ENCODE measurements at regions not wholly inside any gene's neighbourhood (a gene's known extent, or its start where the extent isn't known, plus 50 kb on each side); places are given as distances from the start of the nearest gene placed in this dataset.

- Histone ChIP-seq H3K27ac (ENCODE audit: low read depth, low read length) (no peak overlapping the region), H3K9me3 (ENCODE audit: control insufficient read depth in 3 of 3, low read length in 3 of 3) (no peaks in the 10 kb centered on the region), H3K9ac (ENCODE audit: low read depth in 1 of 3, low read length in 3 of 3) (no peak overlapping the region), H3K4me1 (ENCODE audit: control insufficient read depth in 3 of 3, insufficient read depth in 3 of 3, low read length in 3 of 3) (no peaks in the 10 kb centered on the region), H3K27me3 (ENCODE audit: control insufficient read depth in 3 of 3, insufficient read depth in 3 of 3, low read length in 3 of 3) (no peaks in the 10 kb centered on the region), H3K36me3 (ENCODE audit: control insufficient read depth in 3 of 3, insufficient read depth in 3 of 3, low read length in 3 of 3) (no peaks in the 10 kb centered on the region), H3K4me3 (ENCODE audit: low read length in 3 of 3) (no peak overlapping the region)
Measured at GRCh38 chr5:19047277-19047676, 940.7 kb downstream of the CDH18 start.

GRCh38 chr5:19048726-19049125 is 939.3 kb downstream of the CDH18 start:
- H3K9me3 ChIP-seq (ENCODE audit: control insufficient read depth in 3 of 3, low read length in 3 of 3), result no peaks in the 10 kb centered on the region
- no peak overlapping the region for H3K4me3 ChIP-seq (ENCODE audit: low read length in 3 of 3)
- H3K27me3 ChIP-seq (ENCODE audit: control insufficient read depth in 3 of 3, insufficient read depth in 3 of 3, low read length in 3 of 3), result no peaks in the 10 kb centered on the region
- H3K27ac ChIP-seq (ENCODE audit: low read depth, low read length), result no peak overlapping the region
- no peak overlapping the region for H3K9ac ChIP-seq (ENCODE audit: low read depth in 1 of 3, low read length in 3 of 3)
- no peaks in the 10 kb centered on the region for H3K4me1 ChIP-seq (ENCODE audit: control insufficient read depth in 3 of 3, insufficient read depth in 3 of 3, low read length in 3 of 3)
- H3K36me3 ChIP-seq (ENCODE audit: control insufficient read depth in 3 of 3, insufficient read depth in 3 of 3, low read length in 3 of 3), result no peaks in the 10 kb centered on the region

- peaks cover 0 to 2% (median 0%) of the 10 kb centered on the region in 3 donors for H3K9me3 ChIP-seq (ENCODE audit: control insufficient read depth in 3 of 3, low read length in 3 of 3)
Measured at GRCh38 chr5:19058216-19058615, 929.8 kb downstream of the CDH18 start.

GRCh38 chr5:19064094-19064493 is 923.9 kb downstream of the CDH18 start:
- H3K4me1 ChIP-seq (ENCODE audit: control insufficient read depth in 3 of 3, insufficient read depth in 3 of 3, low read length in 3 of 3), result no peaks in the 10 kb centered on the region
- H3K4me3 ChIP-seq (ENCODE audit: low read length in 3 of 3), result no peak overlapping the region
- peaks cover 0 to 2% (median 0%) of the 10 kb centered on the region in 3 donors for H3K9me3 ChIP-seq (ENCODE audit: control insufficient read depth in 3 of 3, low read length in 3 of 3)
- no peaks in the 10 kb centered on the region for H3K27me3 ChIP-seq (ENCODE audit: control insufficient read depth in 3 of 3, insufficient read depth in 3 of 3, low read length in 3 of 3)
- H3K36me3 ChIP-seq (ENCODE audit: control insufficient read depth in 3 of 3, insufficient read depth in 3 of 3, low read length in 3 of 3), result no peaks in the 10 kb centered on the region
- no peak overlapping the region for H3K9ac ChIP-seq (ENCODE audit: low read depth in 1 of 3, low read length in 3 of 3)
- no peak overlapping the region for H3K27ac ChIP-seq (ENCODE audit: low read depth, low read length)

More at GRCh38 chr5:19058216-19058615, 929.8 kb downstream of the CDH18 start:
- Histone ChIP-seq H3K27me3 (ENCODE audit: control insufficient read depth in 3 of 3, insufficient read depth in 3 of 3, low read length in 3 of 3) (no peaks in the 10 kb centered on the region), H3K27ac (ENCODE audit: low read depth, low read length) (no peak overlapping the region), H3K4me3 (ENCODE audit: low read length in 3 of 3) (no peak overlapping the region), H3K36me3 (ENCODE audit: control insufficient read depth in 3 of 3, insufficient read depth in 3 of 3, low read length in 3 of 3) (no peaks in the 10 kb centered on the region), H3K9ac (ENCODE audit: low read depth in 1 of 3, low read length in 3 of 3) (no peak overlapping the region), H3K4me1 (ENCODE audit: control insufficient read depth in 3 of 3, insufficient read depth in 3 of 3, low read length in 3 of 3) (no peaks in the 10 kb centered on the region)

GRCh38 chr5:19067741-19068140 is 920.3 kb downstream of the CDH18 start:
- H3K36me3 ChIP-seq (ENCODE audit: control insufficient read depth in 3 of 3, insufficient read depth in 3 of 3, low read length in 3 of 3), result no peaks in the 10 kb centered on the region
- H3K27me3 ChIP-seq (ENCODE audit: control insufficient read depth in 3 of 3, insufficient read depth in 3 of 3, low read length in 3 of 3), result no peaks in the 10 kb centered on the region
- H3K4me3 ChIP-seq (ENCODE audit: low read length in 3 of 3), result no peak overlapping the region

GRCh38 chr5:19098434-19098833 is 889.6 kb downstream of the CDH18 start:
- H3K36me3 ChIP-seq (ENCODE audit: control insufficient read depth in 3 of 3, insufficient read depth in 3 of 3, low read length in 3 of 3), result no peaks in the 10 kb centered on the region
- H3K9me3 ChIP-seq (ENCODE audit: control insufficient read depth in 3 of 3, low read length in 3 of 3), result no peaks in the 10 kb centered on the region
- H3K27ac ChIP-seq (ENCODE audit: low read depth, low read length), result no peak overlapping the region
- H3K4me3 ChIP-seq (ENCODE audit: low read length in 3 of 3), result no peak overlapping the region
- no peak overlapping the region for H3K9ac ChIP-seq (ENCODE audit: low read depth in 1 of 3, low read length in 3 of 3)
- H3K27me3 ChIP-seq (ENCODE audit: control insufficient read depth in 3 of 3, insufficient read depth in 3 of 3, low read length in 3 of 3), result no peaks in the 10 kb centered on the region
- H3K4me1 ChIP-seq (ENCODE audit: control insufficient read depth in 3 of 3, insufficient read depth in 3 of 3, low read length in 3 of 3), result no peaks in the 10 kb centered on the region

More at GRCh38 chr5:19067741-19068140, 920.3 kb downstream of the CDH18 start:
- no peaks in the 10 kb centered on the region for H3K9me3 ChIP-seq (ENCODE audit: control insufficient read depth in 3 of 3, low read length in 3 of 3)
- H3K4me1 ChIP-seq (ENCODE audit: control insufficient read depth in 3 of 3, insufficient read depth in 3 of 3, low read length in 3 of 3), result no peaks in the 10 kb centered on the region
- H3K9ac ChIP-seq (ENCODE audit: low read depth in 1 of 3, low read length in 3 of 3), result no peak overlapping the region
- no peak overlapping the region for H3K27ac ChIP-seq (ENCODE audit: low read depth, low read length)

- Histone ChIP-seq H3K27ac (ENCODE audit: low read depth, low read length) (no peak overlapping the region), H3K27me3 (ENCODE audit: control insufficient read depth in 3 of 3, insufficient read depth in 3 of 3, low read length in 3 of 3) (no peaks in the 10 kb centered on the region), H3K36me3 (ENCODE audit: control insufficient read depth in 3 of 3, insufficient read depth in 3 of 3, low read length in 3 of 3) (no peaks in the 10 kb centered on the region), H3K4me1 (ENCODE audit: control insufficient read depth in 3 of 3, insufficient read depth in 3 of 3, low read length in 3 of 3) (no peaks in the 10 kb centered on the region), H3K4me3 (ENCODE audit: low read length in 3 of 3) (no peak overlapping the region), H3K9ac (ENCODE audit: low read depth in 1 of 3, low read length in 3 of 3) (no peak overlapping the region), H3K9me3 (ENCODE audit: control insufficient read depth in 3 of 3, low read length in 3 of 3) (no peaks in the 10 kb centered on the region)
Measured at GRCh38 chr5:19099195-19099594, 888.8 kb downstream of the CDH18 start.

- Histone ChIP-seq H3K4me3 (ENCODE audit: low read length in 3 of 3) (no peak overlapping the region), H3K27ac (ENCODE audit: low read depth, low read length) (no peak overlapping the region), H3K27me3 (ENCODE audit: control insufficient read depth in 3 of 3, insufficient read depth in 3 of 3, low read length in 3 of 3) (no peaks in the 10 kb centered on the region), H3K9me3 (ENCODE audit: control insufficient read depth in 3 of 3, low read length in 3 of 3) (no peaks in the 10 kb centered on the region), H3K9ac (ENCODE audit: low read depth in 1 of 3, low read length in 3 of 3) (no peak overlapping the region), H3K36me3 (ENCODE audit: control insufficient read depth in 3 of 3, insufficient read depth in 3 of 3, low read length in 3 of 3) (no peaks in the 10 kb centered on the region), H3K4me1 (ENCODE audit: control insufficient read depth in 3 of 3, insufficient read depth in 3 of 3, low read length in 3 of 3) (no peaks in the 10 kb centered on the region)
Measured at GRCh38 chr5:19104948-19105347, 883.1 kb downstream of the CDH18 start.

GRCh38 chr5:19122923-19123322 is 865.1 kb downstream of the CDH18 start:
- H3K27ac ChIP-seq (ENCODE audit: low read depth, low read length), result no peak overlapping the region

GRCh38 chr5:19125956-19126713 is 861.9 kb downstream of the CDH18 start:
- Histone ChIP-seq H3K4me3 (ENCODE audit: low read length in 3 of 3) (no peak overlapping the region), H3K9me3 (ENCODE audit: control insufficient read depth in 3 of 3, low read length in 3 of 3) (no peaks in the 10 kb centered on the region), H3K27me3 (ENCODE audit: control insufficient read depth in 3 of 3, insufficient read depth in 3 of 3, low read length in 3 of 3) (no peaks in the 10 kb centered on the region), H3K9ac (ENCODE audit: low read depth in 1 of 3, low read length in 3 of 3) (no peak overlapping the region), H3K27ac (ENCODE audit: low read depth, low read length) (no peak overlapping the region), H3K36me3 (ENCODE audit: control insufficient read depth in 3 of 3, insufficient read depth in 3 of 3, low read length in 3 of 3) (no peaks in the 10 kb centered on the region), H3K4me1 (ENCODE audit: control insufficient read depth in 3 of 3, insufficient read depth in 3 of 3, low read length in 3 of 3) (no peaks in the 10 kb centered on the region)

More at GRCh38 chr5:19122923-19123322, 865.1 kb downstream of the CDH18 start:
- H3K9me3 ChIP-seq (ENCODE audit: control insufficient read depth in 3 of 3, low read length in 3 of 3), result no peaks in the 10 kb centered on the region
- H3K36me3 ChIP-seq (ENCODE audit: control insufficient read depth in 3 of 3, insufficient read depth in 3 of 3, low read length in 3 of 3), result no peaks in the 10 kb centered on the region
- no peaks in the 10 kb centered on the region for H3K4me1 ChIP-seq (ENCODE audit: control insufficient read depth in 3 of 3, insufficient read depth in 3 of 3, low read length in 3 of 3)
- no peak overlapping the region for H3K9ac ChIP-seq (ENCODE audit: low read depth in 1 of 3, low read length in 3 of 3)
- no peaks in the 10 kb centered on the region for H3K27me3 ChIP-seq (ENCODE audit: control insufficient read depth in 3 of 3, insufficient read depth in 3 of 3, low read length in 3 of 3)
- H3K4me3 ChIP-seq (ENCODE audit: low read length in 3 of 3), result no peak overlapping the region
